Endothelial cell of umbilical vein (primary cell): ENCODE measurements at regions not wholly inside any gene's neighbourhood (a gene's known extent, or its start where the extent isn't known, plus 50 kb on each side); places are given as distances from the start of the nearest gene placed in this dataset.

Source experiments
- BruUV-seq: library from RNA; stranded (reverse); fragments of 400-500 nt; replicated peaks from 2 replicates; lab custom pipeline; 2021; lab: Mats Ljungman, UMichigan
- CTCF ChIA-PET: fragments of 300-600, 350-600 bp; sonication (Branson Sonifier 250); formaldehyde crosslinking; loops from one replicate; lab custom pipeline; 2021; ENCODE audit warnings: antibody characterized with exemption, inconsistent platforms; lab: Charles Lee
- POLR2A ChIA-PET: fragments of 300-600, 350-600 bp; sonication (Branson Sonifier 250); formaldehyde crosslinking; loops from one replicate; lab custom pipeline; 2021; ENCODE audit warnings: antibody characterized with exemption, inconsistent platforms; lab: Charles Lee
- DNase-seq: peaks from one replicate; pipeline ENCODE4 v3.0.0-alpha.2; 2011; ENCODE audit warnings: low read depth, low spot score
- FAIRE-seq: peaks from 2 replicates; lab custom pipeline; 2011; peaks lifted over from hg19 to GRCh38; lab: Jason Lieb, UNC
- H2AFZ ChIP-seq: 2 replicates; pipeline ENCODE4 v1.6.0; 2012; ENCODE audit warnings: low read depth, low read length, control low read depth, inconsistent platforms
- H3K27ac ChIP-seq: 2 replicates; pipeline ENCODE4 v1.5.1; 2011; ENCODE audit warnings: low read depth, mild to moderate bottlenecking, control low read depth, low read length, moderate library complexity; ENCODE audit not compliant: insufficient read depth
- H3K27me3 ChIP-seq, 2 experiments: 2 replicates each; pipeline versions ENCODE4 v1.6.0 to v1.6.1; 2011; ENCODE audit warnings: low read length in 2 of 2, mixed read lengths in 1 of 2; ENCODE audit not compliant: control insufficient read depth in 2 of 2, insufficient read depth in 2 of 2
- H3K36me3 ChIP-seq, 2 experiments: 2 replicates in 1 of 2; 3 replicates in 1 of 2; pipeline ENCODE4 v1.5.1; 2011; ENCODE audit warnings: low read length in 2 of 2, mild to moderate bottlenecking in 1 of 2, moderate library complexity in 1 of 2; ENCODE audit not compliant: control insufficient read depth in 2 of 2, insufficient read depth in 2 of 2; ENCODE audit errors: extremely low read depth in 1 of 2
- H3K4me1 ChIP-seq: 3 replicates; pipeline ENCODE4 v1.5.1; 2011; ENCODE audit warnings: mild to moderate bottlenecking, low read length; ENCODE audit not compliant: control insufficient read depth, insufficient read depth; ENCODE audit errors: extremely low read depth
- H3K4me2 ChIP-seq: 2 replicates; pipeline ENCODE4 v1.6.1; 2011; ENCODE audit warnings: low read length, control low read depth, mixed read lengths; ENCODE audit not compliant: insufficient read depth
- H3K4me3 ChIP-seq, 3 experiments: fragments of 200-600 bp in 1 of 3; sonication (generic), shearing (Covaris generic) in 1 of 3; replicated peaks in 1 of 3; 2 replicates each; pipeline ENCODE4 v1.5.1; 2011 to 2016; ENCODE audit warnings: control low read depth in 3 of 3, low read length in 3 of 3, mild to moderate bottlenecking in 2 of 3, inconsistent platforms in 1 of 3, low read depth in 1 of 3, moderate library complexity in 1 of 3; ENCODE audit not compliant: insufficient read depth in 1 of 3
- H3K79me2 ChIP-seq: 2 replicates; pipeline ENCODE4 v1.6.0; 2012; ENCODE audit warnings: low read length, inconsistent platforms; ENCODE audit not compliant: control insufficient read depth, insufficient read depth
- H3K9ac ChIP-seq: replicated peaks from 2 replicates; pipeline ENCODE3; 2011; ENCODE audit warnings: low read length, control low read depth; ENCODE audit not compliant: insufficient read depth; ENCODE audit errors: extremely low read depth
- H3K9me1 ChIP-seq: replicated peaks from 3 replicates; pipeline ENCODE4 v1.6.0; 2011; ENCODE audit warnings: mild to moderate bottlenecking, low read length; ENCODE audit not compliant: control insufficient read depth, insufficient read depth; ENCODE audit errors: extremely low read depth
- H3K9me3 ChIP-seq: replicated peaks from 2 replicates; pipeline ENCODE4 v1.5.1; 2012; ENCODE audit warnings: low read length, inconsistent platforms; ENCODE audit not compliant: control insufficient read depth, insufficient read depth
- H4K20me1 ChIP-seq: replicated peaks from 2 replicates; pipeline ENCODE3; 2011; ENCODE audit warnings: mild to moderate bottlenecking, low read length; ENCODE audit not compliant: control insufficient read depth, insufficient read depth; ENCODE audit errors: extremely low read depth
- EZH2 ChIP-seq: IDR thresholded peaks from 2 replicates; pipeline ENCODE4 v1.6.1; 2012; ENCODE audit warnings: borderline replicate concordance, low read depth, mild to moderate bottlenecking, moderate library complexity, low read length, inconsistent platforms; ENCODE audit not compliant: severe bottlenecking
- FOS ChIP-seq: IDR thresholded peaks from 2 replicates; pipeline ENCODE4 v1.6.1; 2011; ENCODE audit warnings: mild to moderate bottlenecking, low read length, moderate library complexity, borderline replicate concordance; ENCODE audit not compliant: insufficient read depth
- GATA2 ChIP-seq: IDR thresholded peaks from 2 replicates; pipeline ENCODE4 v1.7.0; 2011; ENCODE audit warnings: low read depth, mild to moderate bottlenecking, moderate library complexity, mixed read lengths, low read length; ENCODE audit not compliant: insufficient read length, insufficient read depth
- JUN ChIP-seq: IDR thresholded peaks from 2 replicates; pipeline ENCODE4 v1.6.1; 2011; ENCODE audit warnings: borderline replicate concordance, low read depth; ENCODE audit not compliant: insufficient read length, insufficient read depth
- MYC ChIP-seq: IDR thresholded peaks from one replicate; pipeline ENCODE4 v1.6.1; 2011; ENCODE audit warnings: mild to moderate bottlenecking, low read depth, low read length
- POLR2A ChIP-seq: IDR thresholded peaks from 2 replicates; pipeline ENCODE4 v1.6.1; 2012; ENCODE audit warnings: low read depth, mild to moderate bottlenecking, control low read depth, low read length
- POLR2AphosphoS5 ChIP-seq: IDR thresholded peaks from 2 replicates; pipeline ENCODE4 v1.6.1; 2012; ENCODE audit warnings: low read depth, mild to moderate bottlenecking, control low read depth, low read length, moderate library complexity; ENCODE audit not compliant: insufficient read depth
- dilution Hi-C: fragments of 300-500 bp; cut with MboI; formaldehyde crosslinking; loops from one replicate; pipeline ENCODE4 v1.15.0; 2019; ENCODE audit warnings: low sequenced_read_pairs; ENCODE audit not compliant: extremely low pct_ligation_motif_present
- intact Hi-C: fragments of 100-400 bp; cut with micrococcal nuclease; formaldehyde crosslinking; loops from one replicate; pipeline ENCODE4 v1.10.0; 2022
- TF ChIP-seq, protein P1 (sequence below): IDR thresholded peaks from 2 replicates; pipeline ENCODE4 v1.6.1; 2011; ENCODE audit not compliant: insufficient read depth, insufficient read length
- TF ChIP-seq, protein P2 (sequence below), 2 donors: IDR thresholded peaks; 1 replicate in 1 of 2; 2 replicates in 1 of 2; pipeline ENCODE4 v1.5.1; 2011; ENCODE audit warnings: low read length in 2 of 2, mild to moderate bottlenecking in 2 of 2, moderate library complexity in 2 of 2, control low read depth in 1 of 2, inconsistent platforms in 1 of 2, low read depth in 1 of 2; ENCODE audit not compliant: insufficient read depth in 1 of 2; ENCODE audit errors: extremely low read depth in 1 of 2

DNA sequence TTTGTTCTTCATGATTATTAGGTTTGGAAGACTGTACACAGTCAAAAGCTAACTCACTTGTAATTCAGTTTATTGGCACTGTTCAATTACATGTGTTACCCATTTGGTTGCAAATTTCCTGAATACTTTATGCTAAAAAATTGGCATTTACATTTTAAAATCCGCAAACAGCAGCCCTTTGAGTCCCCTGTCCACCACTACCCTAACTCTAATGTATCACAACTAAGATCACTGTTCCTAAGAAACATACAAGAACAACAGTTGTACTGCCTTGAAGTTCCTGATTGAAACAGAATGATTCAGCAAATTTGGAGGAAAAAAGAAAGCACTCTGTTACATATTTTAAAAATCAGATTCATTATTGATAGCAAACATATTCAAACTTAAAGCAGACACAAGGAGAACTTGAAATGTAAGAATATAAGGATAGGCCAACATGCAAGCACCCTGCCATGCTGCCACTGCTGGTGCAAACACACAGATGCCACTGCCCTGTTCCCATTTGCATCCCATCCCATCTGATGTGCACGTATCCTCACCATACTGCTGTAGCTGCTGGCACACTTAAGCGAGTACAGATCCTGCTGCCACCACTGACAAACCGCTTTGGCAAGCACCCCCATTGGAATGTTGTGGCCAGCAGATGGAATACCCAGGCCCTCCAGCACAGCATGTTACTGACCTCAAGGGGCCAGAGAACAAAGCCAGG lies 343.4 kb downstream of the PPP1R2C start:
- BruUV-seq: no TSS peak
- TF ChIP-seq FOS (no peak), GATA2 (no peak), POLR2A (no peak), EZH2 (no peak), JUN (no peak)
- TF ChIP-seq, protein P1, sequence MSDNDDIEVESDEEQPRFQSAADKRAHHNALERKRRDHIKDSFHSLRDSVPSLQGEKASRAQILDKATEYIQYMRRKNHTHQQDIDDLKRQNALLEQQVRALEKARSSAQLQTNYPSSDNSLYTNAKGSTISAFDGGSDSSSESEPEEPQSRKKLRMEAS: no peak
- FAIRE-seq: no peak

DNA sequence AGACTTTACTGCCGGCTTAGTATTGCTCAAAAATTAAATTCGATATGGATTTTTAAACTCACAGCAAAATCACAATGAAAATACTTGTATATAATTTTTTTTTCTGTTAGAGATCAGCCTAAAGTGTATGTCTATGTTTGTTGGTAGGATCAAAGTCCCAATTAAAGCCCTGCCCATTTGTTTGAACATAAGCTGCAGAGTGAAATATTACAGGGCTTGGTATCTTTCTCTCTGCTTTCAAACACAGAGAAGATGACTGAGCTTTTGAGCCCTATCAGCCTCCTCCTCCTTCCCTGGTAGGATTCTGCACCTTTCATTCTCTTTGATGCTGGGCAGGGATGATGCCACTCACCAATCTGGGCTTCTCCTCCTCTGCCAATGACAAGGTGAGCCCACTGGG lies 345.4 kb downstream of the PPP1R2C start:
- Histone ChIP-seq H3K27me3 (no peaks in the 10 kb centered on the region), H3K27ac (no peak overlapping the region), H3K4me1 (no peaks in the 10 kb centered on the region), H2AFZ (no peak overlapping the region), H4K20me1 (no peaks in the 10 kb centered on the region), H3K9me1 (no peaks in the 10 kb centered on the region), H3K36me3 (no peaks in the 10 kb centered on the region), H3K4me2 (no peak overlapping the region), H3K9me3 (no peaks in the 10 kb centered on the region), H3K4me3 (no peak overlapping the region), H3K9ac (no peak overlapping the region), H3K79me2 (no peaks in the 10 kb centered on the region)
- FAIRE-seq (no peak), DNase-seq (no peak)
- no peak for TF ChIP-seq POLR2AphosphoS5
- TF ChIP-seq MYC: no peak
- TF ChIP-seq, protein P1: no peak
- TF ChIP-seq, protein P2, sequence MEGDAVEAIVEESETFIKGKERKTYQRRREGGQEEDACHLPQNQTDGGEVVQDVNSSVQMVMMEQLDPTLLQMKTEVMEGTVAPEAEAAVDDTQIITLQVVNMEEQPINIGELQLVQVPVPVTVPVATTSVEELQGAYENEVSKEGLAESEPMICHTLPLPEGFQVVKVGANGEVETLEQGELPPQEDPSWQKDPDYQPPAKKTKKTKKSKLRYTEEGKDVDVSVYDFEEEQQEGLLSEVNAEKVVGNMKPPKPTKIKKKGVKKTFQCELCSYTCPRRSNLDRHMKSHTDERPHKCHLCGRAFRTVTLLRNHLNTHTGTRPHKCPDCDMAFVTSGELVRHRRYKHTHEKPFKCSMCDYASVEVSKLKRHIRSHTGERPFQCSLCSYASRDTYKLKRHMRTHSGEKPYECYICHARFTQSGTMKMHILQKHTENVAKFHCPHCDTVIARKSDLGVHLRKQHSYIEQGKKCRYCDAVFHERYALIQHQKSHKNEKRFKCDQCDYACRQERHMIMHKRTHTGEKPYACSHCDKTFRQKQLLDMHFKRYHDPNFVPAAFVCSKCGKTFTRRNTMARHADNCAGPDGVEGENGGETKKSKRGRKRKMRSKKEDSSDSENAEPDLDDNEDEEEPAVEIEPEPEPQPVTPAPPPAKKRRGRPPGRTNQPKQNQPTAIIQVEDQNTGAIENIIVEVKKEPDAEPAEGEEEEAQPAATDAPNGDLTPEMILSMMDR (IDR thresholded peaks at IDR 0.05; ENCODE audit: extremely low read depth in 1 of 2, insufficient read depth in 1 of 2, low read depth in 1 of 2, low read length in 2 of 2): no peak
- no peak for TF ChIP-seq GATA2
- TF ChIP-seq EZH2: no peak
- no peak for TF ChIP-seq FOS
- no peak for TF ChIP-seq JUN
- no peak for TF ChIP-seq POLR2A
- intact Hi-C loops: no loop called here
- BruUV-seq: no TSS peak
- dilution Hi-C loops: no loop called here
- ChIA-PET POLR2A (no interaction called here), CTCF (no interaction called here)

More for the DNA sequence above, 343.4 kb downstream of the PPP1R2C start:
- H3K27me3 ChIP-seq: no peaks in the 10 kb centered on the region
- H3K79me2 ChIP-seq: no peaks in the 10 kb centered on the region
- ChIA-PET CTCF (no interaction called here), POLR2A (no interaction called here)
- no peaks in the 10 kb centered on the region for H3K9me3 ChIP-seq
- dilution Hi-C loops (no loop called here), intact Hi-C loops (no loop called here)
- no peak for DNase-seq
- H2AFZ ChIP-seq: no peak overlapping the region
- H3K4me1 ChIP-seq: no peaks in the 10 kb centered on the region
- no peak overlapping the region for H3K4me3 ChIP-seq
- H4K20me1 ChIP-seq: no peaks in the 10 kb centered on the region
- H3K27ac ChIP-seq: no peak overlapping the region
- H3K9ac ChIP-seq: no peak overlapping the region
- H3K36me3 ChIP-seq: no peaks in the 10 kb centered on the region
- no peaks in the 10 kb centered on the region for H3K9me1 ChIP-seq
- no peak overlapping the region for H3K4me2 ChIP-seq
